CD4-positive, alpha-beta T cell treated with Interleukin-1 beta for 1 hour (primary cell): ENCODE measurements at regions not wholly inside any gene's neighbourhood (a gene's known extent, or its start where the extent isn't known, plus 50 kb on each side); places are given as distances from the start of the nearest gene placed in this dataset.

Experiments
- DNase-seq, 2 donors: peaks; one replicate each; pipeline ENCODE4 v3.0.0-alpha.2; 2020 to 2022

- DNase-seq = no peak
These were observed 1146.3 kb downstream of the MAT2B start for GRCh38 chr5:164651546-164652275.

- DNase-seq = no peak
These were observed 1146.8 kb downstream of the MAT2B start for GRCh38 chr5:164652276-164652660.

- no peak for DNase-seq
These were observed 1158.0 kb downstream of the MAT2B start for GRCh38 chr5:164663198-164663989.

GRCh38 chr5:164671640-164672039 lies 1166.2 kb downstream of the MAT2B start:
- DNase-seq = no peak

- no peak for DNase-seq
These were observed 1166.8 kb downstream of the MAT2B start for GRCh38 chr5:164672205-164672604.

GRCh38 chr5:164672931-164673694 lies 1167.7 kb downstream of the MAT2B start:
- no peak for DNase-seq

- no peak for DNase-seq
These were observed 1174.0 kb downstream of the MAT2B start for GRCh38 chr5:164679461-164679860.

GRCh38 chr5:164680216-164680615 lies 1174.8 kb downstream of the MAT2B start:
- no peak for DNase-seq

GRCh38 chr5:164680812-164681520 lies 1175.5 kb downstream of the MAT2B start:
- no peak for DNase-seq

- no peak for DNase-seq
These were observed 1182.0 kb downstream of the MAT2B start for GRCh38 chr5:164687391-164687790.

GRCh38 chr5:164688437-164688836 lies 1183.0 kb downstream of the MAT2B start:
- no peak for DNase-seq

- no peak for DNase-seq
These were observed 1203.4 kb downstream of the MAT2B start for GRCh38 chr5:164708831-164709230.

GRCh38 chr5:164713682-164714081 lies 1208.3 kb downstream of the MAT2B start:
- DNase-seq = no peak

GRCh38 chr5:164721116-164721515 lies 1215.7 kb downstream of the MAT2B start:
- DNase-seq = no peak

GRCh38 chr5:164721656-164722055 lies 1216.2 kb downstream of the MAT2B start:
- DNase-seq = no peak

GRCh38 chr5:164722702-164723101 lies 1217.3 kb downstream of the MAT2B start:
- no peak for DNase-seq

- DNase-seq = no peak
These were observed 1221.6 kb downstream of the MAT2B start for GRCh38 chr5:164727012-164727411.

- DNase-seq = no peak
These were observed 1223.3 kb downstream of the MAT2B start for GRCh38 chr5:164728733-164729132.

- DNase-seq = no peak
These were observed 1229.9 kb downstream of the MAT2B start for GRCh38 chr5:164735334-164735733.

- DNase-seq = no peak
These were observed 1236.0 kb downstream of the MAT2B start for GRCh38 chr5:164741376-164741775.

GRCh38 chr5:164742025-164742424 lies 1236.6 kb downstream of the MAT2B start:
- no peak for DNase-seq

- no peak for DNase-seq
These were observed 1241.3 kb downstream of the MAT2B start for GRCh38 chr5:164746723-164747122.

- DNase-seq = no peak
These were observed 1242.0 kb downstream of the MAT2B start for GRCh38 chr5:164747371-164747770.
